ENCODE measurements at regions not wholly inside any gene's neighbourhood (a gene's known extent, or its start where the extent isn't known, plus 50 kb on each side); places are given as distances from the start of the nearest gene placed in this dataset.

DNA sequence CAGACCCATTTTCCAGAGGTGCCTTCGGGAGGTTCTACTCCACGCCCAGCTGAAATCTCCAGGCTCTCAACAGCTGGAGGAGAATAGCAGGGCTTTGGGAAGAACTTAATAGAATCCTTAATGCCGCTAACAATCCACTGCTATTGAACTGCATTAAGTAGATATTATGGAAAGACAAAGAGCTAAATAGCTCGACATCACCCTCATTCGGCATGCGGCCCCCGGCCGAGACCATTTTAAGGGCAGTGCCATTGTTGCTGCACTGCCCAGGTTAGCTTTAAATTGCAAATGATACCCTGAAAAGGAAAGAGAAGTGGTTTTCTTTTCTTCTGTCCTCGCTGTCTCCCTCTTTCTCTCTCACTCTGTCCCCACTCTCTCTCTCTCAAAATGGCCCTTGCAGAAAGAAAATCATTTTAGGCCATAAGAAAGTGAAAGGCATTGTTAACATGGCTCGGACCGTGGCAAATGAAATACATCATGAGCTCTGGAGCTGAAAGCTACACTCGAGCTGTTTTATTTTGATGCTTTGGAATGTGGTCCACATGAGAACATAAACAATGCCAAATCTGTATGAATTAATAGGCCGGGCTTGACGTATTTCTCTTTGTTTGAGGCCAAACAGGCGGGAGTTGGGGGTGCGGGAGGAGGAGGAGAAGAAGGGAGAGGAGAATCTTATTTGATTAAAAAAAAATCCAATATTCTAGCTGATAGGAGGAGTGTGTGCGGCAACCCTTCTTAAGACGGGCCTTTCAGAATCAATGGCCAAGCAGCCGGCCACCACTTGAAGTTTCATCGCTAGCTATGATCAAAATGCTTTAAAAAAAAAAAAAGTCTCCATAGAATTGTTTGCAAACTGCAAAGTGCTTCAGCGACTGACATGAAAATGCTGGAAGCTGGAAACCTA, 298.8 kb upstream of the IRX3 start:
- FAIRE-seq (no peak), DNase-seq (ENCODE audit: low read depth in 1 of 2, low spot score in 1 of 2) (no peak), ATAC-seq (no peak)
- H3K4me3 ChIP-seq: no peak overlapping the region
- no peak for TF ChIP-seq EHF (CRISPR knock-in tag; IDR thresholded peaks at IDR 0.05)
- TF ChIP-seq HDAC2 (IDR thresholded peaks at IDR 0.05): no peak
- TF ChIP-seq POLR2A (IDR thresholded peaks at IDR 0.05; ENCODE audit: low read length): no peak
- TF ChIP-seq CBX2 (IDR thresholded peaks at IDR 0.05; ENCODE audit: borderline replicate concordance, low read depth): no peak
- TF ChIP-seq ZNF302 (CRISPR knock-in tag; IDR thresholded peaks at IDR 0.05): no peak
- no peak for TF ChIP-seq NPAS2 (CRISPR knock-in tag; IDR thresholded peaks at IDR 0.05; ENCODE audit: borderline replicate concordance)
- TF ChIP-seq, protein P1, sequence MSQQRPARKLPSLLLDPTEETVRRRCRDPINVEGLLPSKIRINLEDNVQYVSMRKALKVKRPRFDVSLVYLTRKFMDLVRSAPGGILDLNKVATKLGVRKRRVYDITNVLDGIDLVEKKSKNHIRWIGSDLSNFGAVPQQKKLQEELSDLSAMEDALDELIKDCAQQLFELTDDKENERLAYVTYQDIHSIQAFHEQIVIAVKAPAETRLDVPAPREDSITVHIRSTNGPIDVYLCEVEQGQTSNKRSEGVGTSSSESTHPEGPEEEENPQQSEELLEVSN (IDR thresholded peaks at IDR 0.05; ENCODE audit: borderline replicate concordance, low read depth): no peak
- no peak for TF ChIP-seq RCOR1 (IDR thresholded peaks at IDR 0.05; ENCODE audit: low read depth, low read length)
- TF ChIP-seq, protein P2, sequence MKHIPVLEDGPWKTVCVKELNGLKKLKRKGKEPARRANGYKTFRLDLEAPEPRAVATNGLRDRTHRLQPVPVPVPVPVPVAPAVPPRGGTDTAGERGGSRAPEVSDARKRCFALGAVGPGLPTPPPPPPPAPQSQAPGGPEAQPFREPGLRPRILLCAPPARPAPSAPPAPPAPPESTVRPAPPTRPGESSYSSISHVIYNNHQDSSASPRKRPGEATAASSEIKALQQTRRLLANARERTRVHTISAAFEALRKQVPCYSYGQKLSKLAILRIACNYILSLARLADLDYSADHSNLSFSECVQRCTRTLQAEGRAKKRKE (CRISPR knock-in tag; IDR thresholded peaks at IDR 0.05; ENCODE audit: low read depth): no peak
- TF ChIP-seq, protein P3, sequence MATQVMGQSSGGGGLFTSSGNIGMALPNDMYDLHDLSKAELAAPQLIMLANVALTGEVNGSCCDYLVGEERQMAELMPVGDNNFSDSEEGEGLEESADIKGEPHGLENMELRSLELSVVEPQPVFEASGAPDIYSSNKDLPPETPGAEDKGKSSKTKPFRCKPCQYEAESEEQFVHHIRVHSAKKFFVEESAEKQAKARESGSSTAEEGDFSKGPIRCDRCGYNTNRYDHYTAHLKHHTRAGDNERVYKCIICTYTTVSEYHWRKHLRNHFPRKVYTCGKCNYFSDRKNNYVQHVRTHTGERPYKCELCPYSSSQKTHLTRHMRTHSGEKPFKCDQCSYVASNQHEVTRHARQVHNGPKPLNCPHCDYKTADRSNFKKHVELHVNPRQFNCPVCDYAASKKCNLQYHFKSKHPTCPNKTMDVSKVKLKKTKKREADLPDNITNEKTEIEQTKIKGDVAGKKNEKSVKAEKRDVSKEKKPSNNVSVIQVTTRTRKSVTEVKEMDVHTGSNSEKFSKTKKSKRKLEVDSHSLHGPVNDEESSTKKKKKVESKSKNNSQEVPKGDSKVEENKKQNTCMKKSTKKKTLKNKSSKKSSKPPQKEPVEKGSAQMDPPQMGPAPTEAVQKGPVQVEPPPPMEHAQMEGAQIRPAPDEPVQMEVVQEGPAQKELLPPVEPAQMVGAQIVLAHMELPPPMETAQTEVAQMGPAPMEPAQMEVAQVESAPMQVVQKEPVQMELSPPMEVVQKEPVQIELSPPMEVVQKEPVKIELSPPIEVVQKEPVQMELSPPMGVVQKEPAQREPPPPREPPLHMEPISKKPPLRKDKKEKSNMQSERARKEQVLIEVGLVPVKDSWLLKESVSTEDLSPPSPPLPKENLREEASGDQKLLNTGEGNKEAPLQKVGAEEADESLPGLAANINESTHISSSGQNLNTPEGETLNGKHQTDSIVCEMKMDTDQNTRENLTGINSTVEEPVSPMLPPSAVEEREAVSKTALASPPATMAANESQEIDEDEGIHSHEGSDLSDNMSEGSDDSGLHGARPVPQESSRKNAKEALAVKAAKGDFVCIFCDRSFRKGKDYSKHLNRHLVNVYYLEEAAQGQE (IDR thresholded peaks at IDR 0.05): no peak
- no peak for TF ChIP-seq RARB (CRISPR knock-in tag; IDR thresholded peaks at IDR 0.05)
- TF ChIP-seq KDM1A (IDR thresholded peaks at IDR 0.05; ENCODE audit: low read depth): no peak
- TF ChIP-seq CHD4 (IDR thresholded peaks at IDR 0.05; ENCODE audit: borderline replicate concordance): no peak
- no peak for TF ChIP-seq EHMT2 (IDR thresholded peaks at IDR 0.05; ENCODE audit: low read depth)
- no peak for TF ChIP-seq MAFK (IDR thresholded peaks at IDR 0.05; ENCODE audit: partially characterized antibody)
- TF ChIP-seq, protein P4, sequence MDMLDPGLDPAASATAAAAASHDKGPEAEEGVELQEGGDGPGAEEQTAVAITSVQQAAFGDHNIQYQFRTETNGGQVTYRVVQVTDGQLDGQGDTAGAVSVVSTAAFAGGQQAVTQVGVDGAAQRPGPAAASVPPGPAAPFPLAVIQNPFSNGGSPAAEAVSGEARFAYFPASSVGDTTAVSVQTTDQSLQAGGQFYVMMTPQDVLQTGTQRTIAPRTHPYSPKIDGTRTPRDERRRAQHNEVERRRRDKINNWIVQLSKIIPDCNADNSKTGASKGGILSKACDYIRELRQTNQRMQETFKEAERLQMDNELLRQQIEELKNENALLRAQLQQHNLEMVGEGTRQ (IDR thresholded peaks at IDR 0.05): no peak
- TF ChIP-seq, protein P5, sequence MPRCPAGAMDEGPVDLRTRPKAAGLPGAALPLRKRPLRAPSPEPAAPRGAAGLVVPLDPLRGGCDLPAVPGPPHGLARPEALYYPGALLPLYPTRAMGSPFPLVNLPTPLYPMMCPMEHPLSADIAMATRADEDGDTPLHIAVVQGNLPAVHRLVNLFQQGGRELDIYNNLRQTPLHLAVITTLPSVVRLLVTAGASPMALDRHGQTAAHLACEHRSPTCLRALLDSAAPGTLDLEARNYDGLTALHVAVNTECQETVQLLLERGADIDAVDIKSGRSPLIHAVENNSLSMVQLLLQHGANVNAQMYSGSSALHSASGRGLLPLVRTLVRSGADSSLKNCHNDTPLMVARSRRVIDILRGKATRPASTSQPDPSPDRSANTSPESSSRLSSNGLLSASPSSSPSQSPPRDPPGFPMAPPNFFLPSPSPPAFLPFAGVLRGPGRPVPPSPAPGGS (IDR thresholded peaks at IDR 0.05): no peak
- no peak for TF ChIP-seq TP53 (CRISPR knock-in tag; IDR thresholded peaks at IDR 0.05)
- TF ChIP-seq JUN (IDR thresholded peaks at IDR 0.05): no peak
- CTCF ChIA-PET: interaction anchor here (0.9 to 1.5 kb wide), 2 partner anchors 50 to 233 kb away, joined by 3 read pairs; no protein-coding TSS in a partner anchor
- no peak overlapping the region for H3K27ac ChIP-seq
- no peaks in the 10 kb centered on the region for H3K9me3 ChIP-seq
- no peaks in the 10 kb centered on the region for H3K4me1 ChIP-seq
- POLR2A ChIA-PET: interaction anchor here (0.6 kb wide), 1 partner anchor 106 kb away, joined by 3 read pairs; no protein-coding TSS in a partner anchor
- WGBS (ENCODE audit: missing lambda C conversion rate): 56% methylated on average over 20 of the region's 21 CpGs
- no peak overlapping the region for H3K4me2 ChIP-seq

Data from A549 (cell line).